Pons (tissue), 1 donor: ENCODE measurements at regions not wholly inside any gene's neighbourhood (a gene's known extent, or its start where the extent isn't known, plus 50 kb on each side); places are given as distances from the start of the nearest gene placed in this dataset.
A peak's percentile ranks its signal among the peaks of the same experiment; 100 is the strongest.

Source experiments
- DNase-seq: peaks from one replicate; pipeline ENCODE4 v3.0.0-alpha.2; 2016; ENCODE audit warnings: low spot score

DNA sequence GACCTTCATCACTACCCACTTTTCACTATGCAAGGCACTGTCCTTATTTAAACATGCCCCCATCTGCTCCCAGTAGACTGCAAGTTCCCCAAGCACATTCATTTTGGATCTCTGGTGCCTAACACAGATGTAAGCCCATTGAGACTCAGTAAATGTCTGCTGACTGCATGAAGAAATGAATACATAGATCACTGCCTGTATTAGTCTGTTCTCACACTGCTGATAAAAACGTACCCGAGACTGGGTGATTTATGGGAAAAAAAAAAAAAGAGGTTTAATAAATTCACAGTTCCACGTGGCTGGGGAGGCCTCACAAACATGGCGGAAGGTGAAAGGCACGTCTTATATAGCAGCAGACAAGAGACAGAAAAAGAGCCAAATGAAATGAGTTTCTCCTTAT, 204.9 kb downstream of the ATG4C start:
- DNase-seq, result no peak

DNA sequence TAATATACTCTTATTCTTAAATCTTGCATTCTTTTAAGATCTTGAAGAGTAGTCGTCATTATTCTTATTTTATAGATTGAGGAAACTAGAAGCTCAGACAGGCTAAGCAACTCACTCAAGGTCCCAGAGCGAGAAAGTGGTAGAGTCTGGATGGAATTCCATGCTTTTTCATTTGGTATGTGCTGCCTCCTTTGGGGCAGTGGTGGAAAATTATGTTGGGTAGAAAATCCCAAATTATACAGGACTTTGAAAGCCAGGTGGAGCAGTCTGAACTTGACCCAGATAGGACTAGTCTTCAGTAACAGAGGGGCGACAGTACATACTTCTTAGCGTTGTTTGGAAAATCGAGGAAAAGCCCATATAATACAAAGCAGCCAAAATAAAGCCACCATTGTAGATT, 205.6 kb downstream of the ATG4C start:
- DNase-seq, result peak; percentile 45

DNA sequence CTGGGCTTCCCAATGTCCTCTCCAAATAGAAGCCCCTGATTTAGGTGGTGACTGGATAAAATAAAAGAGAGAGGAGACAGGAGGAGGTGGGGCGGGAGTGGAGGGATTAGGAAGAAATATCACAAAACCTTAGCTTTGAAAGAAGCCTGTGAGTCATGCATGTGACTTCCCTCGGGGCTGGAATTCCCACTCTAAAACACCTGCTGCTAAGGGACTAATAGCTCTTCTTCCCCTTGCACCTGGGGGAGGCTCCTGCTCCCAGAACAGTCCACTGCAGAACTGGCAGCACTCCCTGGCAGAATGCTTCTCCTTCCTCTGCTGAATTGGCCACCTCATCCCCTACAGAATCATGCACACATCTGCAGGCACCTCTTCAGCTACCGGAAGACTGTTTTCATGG, 207.2 kb downstream of the ATG4C start:
- no peak for DNase-seq

DNA sequence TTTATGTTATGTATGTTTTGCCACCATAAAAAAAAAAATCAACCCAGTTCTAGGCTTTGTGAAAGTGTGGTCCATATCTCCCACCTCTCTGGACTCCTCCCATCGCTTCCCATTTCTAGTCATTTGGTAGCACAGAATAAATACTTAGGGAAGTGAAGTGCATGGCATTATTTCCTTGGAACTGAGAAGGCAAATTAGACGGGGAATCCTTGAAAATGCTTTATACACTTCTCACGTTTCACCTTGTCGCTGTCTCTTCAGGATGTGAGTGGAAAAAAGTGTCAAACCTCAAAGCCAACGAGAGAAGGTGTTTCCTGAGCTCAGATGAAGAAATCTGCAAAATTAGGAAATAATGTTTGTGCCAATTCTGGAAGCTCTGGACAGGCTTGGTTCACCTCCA, 209.9 kb downstream of the ATG4C start:
- DNase-seq, result no peak

DNA sequence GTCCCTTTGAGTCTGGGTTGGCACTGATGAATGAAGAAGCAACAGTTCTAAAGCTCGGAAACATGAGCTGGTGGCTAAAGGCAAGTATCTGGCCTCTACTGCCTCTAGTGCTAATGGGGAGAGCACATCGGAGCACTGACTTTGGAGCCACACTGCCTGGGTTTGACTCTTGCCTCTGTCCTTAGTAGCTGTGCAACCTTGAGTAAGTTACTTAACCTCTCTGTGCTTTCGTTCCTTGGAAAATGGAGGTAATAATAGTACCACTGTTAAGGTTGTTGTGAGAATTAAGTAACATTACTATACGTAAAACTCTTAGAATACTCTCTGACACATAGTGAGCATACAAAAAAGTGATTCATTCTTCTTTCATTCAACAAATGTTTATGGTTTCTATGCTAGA, 211.2 kb downstream of the ATG4C start:
- DNase-seq, result no peak

DNA sequence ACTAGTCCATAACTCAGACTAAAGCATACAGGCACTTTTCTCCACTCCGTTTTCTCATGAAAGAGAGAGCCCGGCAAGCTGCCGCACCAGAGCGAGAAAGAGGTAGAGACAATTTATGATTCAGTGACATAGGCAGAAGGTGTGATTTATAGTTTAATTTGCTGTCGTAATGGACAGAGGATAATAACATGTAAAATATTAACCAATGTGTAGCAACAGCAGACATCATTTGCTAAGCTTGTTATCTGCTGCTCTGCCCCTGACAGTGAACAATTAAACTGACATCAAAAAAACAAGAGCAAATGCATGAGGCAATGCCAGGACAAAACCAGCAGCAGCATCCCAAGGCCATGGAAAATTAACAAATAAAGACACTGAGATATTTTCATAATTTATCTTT, 214.0 kb downstream of the ATG4C start:
- DNase-seq, result no peak

DNA sequence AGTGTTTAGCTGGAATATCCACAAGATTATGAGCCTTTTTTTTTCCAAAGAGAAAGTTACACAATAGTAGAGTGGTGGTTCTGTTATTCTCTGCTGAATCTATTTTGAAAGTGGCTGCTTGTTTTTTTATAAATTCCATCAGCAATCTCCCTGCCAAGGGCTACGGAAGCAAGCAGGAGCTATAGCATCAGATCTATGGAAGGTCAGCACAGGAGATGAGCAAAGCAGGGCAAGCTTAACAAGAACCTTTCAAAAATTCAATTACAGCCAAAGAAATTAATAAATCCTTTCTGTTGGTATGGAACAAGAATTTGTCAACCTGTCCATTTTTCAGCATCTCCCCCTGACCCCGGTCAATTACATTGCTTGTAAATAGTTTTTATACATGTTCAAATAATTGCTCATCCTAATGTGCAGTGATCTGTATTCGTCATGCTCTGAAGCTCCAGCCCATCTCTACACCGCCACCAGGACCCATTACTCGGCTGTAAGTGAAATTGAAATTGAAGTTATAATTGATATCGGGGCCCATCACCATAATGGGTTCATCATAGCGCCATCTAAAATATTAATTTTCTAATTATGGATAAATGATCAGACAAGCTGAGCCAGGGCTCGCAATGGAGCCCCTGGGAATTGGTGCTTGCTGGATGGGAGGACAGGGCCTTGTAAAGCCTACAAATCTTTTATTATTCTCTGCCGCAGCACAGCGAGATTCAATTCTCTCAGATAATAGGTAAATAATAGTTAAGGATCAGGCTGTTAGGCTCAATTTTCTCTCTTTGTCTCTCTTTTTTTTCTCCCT, 215.1 kb downstream of the ATG4C start:
- no peak for DNase-seq

DNA sequence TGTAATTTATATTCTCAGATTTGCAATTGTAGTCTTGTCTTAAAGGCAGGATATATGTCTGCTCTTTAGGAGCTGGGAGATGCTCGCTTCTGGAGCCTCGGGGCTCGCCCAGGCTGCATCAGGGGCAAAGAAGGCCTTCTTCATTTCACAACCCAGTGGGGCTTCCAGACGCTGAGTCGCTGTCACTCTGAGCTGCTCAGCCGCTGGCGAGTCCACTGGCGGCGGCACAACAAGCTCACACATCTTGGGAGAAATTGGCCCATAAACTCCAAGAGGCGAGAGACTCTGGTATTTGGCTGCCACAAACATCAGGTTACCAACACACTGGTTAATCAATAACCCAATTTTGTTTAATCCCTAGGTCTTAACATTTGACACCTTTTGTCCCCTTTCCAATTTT, 216.6 kb downstream of the ATG4C start:
- no peak for DNase-seq

DNA sequence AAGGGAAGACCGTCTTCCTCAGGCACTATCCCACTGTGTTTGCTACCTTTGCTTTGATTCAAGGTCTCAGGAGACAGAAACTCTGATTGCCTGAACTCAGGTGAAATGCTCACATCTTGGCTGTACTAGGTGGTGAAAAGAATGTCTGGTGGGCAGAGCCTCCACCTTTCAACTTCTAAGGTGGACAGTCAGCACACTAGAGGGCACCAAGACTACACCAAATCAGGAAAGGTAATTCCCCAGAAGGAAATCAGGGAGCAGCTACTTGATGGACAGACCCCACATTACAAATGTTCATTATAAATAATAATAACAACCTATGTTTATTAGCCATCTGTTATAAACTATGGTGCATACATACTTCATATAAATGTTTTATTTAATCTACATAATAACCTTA, 220.9 kb downstream of the ATG4C start:
- peak; percentile 59 for DNase-seq

DNA sequence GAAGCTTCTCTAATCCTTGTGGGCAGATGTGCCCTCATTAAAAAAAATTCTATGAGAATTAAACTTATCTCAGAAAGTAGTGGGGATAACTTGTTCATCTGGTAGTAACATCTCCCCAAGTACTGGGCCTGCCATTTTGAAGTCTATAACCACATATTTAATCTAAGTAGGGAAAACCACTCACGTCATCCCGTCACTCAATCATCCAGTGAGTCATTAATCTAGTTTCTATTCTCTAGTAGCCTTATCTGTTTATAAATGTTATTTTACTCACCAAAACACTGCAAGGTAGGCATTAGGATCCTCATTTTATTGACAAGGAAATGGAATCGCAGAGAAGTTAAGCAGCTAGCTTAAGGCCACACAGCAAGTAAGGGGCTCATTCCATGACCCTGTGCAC, 221.9 kb downstream of the ATG4C start:
- no peak for DNase-seq

DNA sequence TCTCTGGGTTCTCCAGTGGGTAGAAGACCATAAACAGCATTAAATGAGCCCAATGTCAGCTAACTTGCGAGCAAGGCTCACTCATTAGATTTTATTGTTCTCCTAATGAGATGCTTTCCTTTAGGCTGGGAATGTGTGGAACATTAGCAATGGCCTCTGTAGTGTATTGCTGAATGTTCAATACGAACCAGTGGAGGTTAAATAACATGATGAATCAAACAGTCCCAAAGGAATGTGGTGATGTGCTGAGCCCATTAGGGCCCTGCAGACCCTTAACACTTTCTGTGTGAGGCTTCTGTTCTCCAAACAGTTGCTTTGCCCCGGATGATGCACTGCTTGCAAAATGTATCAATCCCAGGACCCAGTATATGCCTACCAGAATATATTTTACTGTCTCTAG, 225.5 kb downstream of the ATG4C start:
- no peak for DNase-seq

DNA sequence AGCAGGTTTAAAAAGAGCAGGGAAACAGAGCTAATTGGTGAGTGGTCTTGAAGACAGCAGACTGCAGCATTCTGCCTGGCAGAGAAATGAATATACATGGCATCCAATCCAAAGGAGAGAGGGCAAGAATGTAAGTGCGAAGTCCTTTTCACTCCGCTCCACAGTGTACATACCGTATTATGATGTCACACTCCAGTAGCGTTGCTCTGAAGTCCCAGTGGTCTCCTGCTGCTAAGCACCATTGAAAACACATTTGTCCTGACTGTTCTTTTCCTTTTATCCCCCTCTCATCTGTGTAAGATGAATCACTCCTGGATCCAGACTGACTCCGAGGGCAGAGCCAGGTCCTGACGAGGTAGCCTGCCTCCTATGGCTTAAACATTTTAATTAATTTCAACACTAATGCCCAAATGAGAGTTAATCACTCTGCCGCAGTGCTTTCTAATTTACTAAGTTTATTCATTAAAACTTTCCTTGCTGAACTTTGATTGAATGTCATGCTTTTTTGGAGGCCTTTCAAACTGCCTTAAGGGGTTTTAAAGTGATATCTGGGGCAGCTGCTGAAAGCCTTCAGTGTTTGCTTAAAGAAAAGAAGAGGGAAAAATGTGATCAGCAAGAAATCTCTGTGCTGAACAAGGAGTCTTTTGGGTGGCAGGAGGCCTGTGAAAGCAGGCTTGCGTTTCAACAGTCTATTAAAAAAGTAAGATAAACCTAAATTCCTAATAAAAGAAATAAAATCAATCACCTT, 227.2 kb downstream of the ATG4C start:
- peak; percentile 3 for DNase-seq

DNA sequence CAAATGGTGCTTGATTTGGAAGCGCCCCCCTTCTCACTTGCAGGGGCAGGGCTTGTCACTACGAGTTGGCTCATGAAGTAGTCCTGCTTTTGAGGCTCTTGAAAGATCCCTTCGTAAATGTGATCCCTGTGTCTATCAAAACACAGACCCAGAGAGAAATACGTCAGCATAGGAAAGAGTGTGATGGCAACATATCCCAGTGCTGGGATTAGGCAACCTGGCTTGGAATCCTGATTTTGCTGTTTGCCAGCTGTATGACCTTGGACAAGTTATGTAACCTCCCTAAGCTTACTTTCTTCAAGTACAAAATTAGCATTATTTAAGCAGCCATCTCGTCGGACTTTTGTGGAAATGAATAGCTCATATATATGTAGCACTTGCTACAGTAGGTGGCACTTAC, 228.4 kb downstream of the ATG4C start:
- DNase-seq, result no peak

DNA sequence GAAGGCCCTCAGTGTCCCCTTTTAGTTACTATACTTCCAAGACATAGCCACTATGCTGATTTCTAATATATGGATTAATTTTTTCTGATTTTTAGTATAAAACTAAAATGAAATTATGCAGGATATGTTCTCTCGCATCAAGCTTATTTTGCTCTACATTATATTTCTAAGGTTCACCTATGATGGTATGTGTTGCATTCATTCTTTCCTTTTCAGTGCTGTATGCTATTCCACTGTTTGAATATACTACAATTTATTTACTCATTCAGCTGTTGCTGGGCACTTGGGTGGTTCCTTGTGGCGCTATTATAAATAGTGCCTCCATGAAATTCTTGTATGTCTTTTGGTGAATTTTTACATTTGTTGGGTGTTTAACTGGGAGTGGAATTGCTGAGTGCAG, 230.3 kb downstream of the ATG4C start:
- no peak for DNase-seq

DNA sequence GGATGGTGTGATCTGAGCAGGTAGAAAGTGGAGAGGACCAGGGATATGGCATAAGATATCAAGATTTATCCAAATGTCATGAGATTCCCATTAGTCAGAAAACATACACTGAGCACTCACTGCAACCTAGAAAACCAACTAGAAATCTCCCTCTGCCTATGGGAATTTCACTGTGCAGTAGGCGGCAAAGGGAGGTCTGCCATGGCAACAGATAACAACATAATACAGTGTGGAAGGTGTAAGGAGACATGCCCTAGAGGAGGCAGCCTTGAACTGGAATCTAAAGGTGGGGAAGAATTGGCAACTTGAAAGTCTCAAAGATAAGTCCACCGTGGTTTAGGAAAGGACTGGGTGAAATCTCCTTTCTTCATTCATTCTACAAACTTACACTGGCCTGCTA, 238.4 kb downstream of the ATG4C start:
- DNase-seq, result no peak

DNA sequence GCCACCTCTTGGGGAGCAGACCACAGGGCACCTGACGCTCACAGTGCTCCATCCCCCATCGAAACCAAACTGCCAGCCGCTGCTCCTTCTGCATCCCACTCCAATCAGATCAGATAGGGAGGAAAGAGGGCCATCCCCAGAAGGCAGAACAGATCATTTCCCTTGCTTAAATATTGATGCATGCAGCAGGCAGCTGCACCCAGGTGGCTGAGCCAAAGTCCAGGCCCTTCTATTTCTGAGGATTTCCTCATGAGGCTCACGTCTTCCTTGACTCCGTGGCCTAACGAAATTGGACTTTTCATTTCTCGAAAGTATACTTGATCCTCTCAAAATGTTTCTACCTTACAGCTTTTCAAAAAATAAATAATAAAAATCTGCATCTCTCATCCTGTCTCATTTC, 239.2 kb downstream of the ATG4C start:
- no peak for DNase-seq

DNA sequence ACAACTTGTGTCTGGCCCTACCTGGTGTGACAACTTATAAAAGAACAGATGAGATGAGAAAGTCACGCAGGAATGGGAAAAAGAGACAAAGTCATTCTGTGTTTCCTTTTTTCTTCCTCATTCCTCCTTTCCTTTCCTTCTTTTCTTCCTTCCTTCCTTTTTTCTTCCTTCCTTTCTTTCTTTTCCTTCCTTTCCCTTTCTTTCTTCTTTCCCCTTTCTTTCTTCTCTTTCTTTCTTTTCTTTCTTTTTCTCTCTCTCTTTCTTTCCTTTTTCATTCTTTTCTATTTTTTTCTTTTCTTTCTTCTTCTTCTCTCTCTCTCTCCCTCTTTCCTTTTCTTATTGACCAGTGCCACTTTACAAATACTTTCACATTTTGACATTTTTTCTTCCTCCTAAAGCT, 239.7 kb downstream of the ATG4C start:
- no peak for DNase-seq

DNA sequence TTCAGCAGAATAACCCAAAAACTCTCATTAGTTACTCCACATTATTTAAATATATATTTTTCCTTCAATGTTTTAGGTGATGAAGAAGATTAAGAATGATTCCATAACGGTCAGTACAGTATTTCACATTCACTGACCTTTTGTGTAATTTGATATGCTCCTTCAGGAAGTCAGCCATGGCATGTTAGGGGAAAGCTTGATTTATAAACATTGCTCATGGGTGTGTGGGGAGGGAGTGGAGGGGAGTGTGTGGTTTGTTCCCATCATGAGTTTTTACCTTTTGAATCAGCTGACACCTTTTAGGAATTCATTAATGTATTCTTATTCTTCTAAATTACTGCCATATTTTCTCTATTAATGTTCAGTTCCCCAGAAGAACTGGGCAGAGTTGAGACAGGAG, 240.2 kb downstream of the ATG4C start:
- DNase-seq, result no peak

DNA sequence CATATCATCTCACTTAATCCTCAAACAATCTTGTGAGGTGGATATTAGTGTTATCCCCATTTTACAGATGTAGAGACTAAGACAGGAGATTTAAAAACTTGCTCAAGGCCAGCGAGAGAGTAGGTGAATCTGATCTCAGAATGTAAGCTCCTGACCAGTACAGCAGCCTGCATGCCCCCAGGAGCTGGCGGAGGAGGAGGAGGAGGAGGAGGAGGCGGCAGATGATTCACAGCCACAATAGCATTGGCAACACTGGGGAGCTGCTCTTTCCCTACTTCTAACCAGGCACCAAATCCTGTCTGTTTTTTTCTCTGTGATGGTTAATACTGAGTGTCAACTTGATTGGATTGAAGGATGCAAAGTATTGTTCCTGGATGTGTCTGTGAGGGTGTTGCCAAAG, 243.2 kb downstream of the ATG4C start:
- no peak for DNase-seq

DNA sequence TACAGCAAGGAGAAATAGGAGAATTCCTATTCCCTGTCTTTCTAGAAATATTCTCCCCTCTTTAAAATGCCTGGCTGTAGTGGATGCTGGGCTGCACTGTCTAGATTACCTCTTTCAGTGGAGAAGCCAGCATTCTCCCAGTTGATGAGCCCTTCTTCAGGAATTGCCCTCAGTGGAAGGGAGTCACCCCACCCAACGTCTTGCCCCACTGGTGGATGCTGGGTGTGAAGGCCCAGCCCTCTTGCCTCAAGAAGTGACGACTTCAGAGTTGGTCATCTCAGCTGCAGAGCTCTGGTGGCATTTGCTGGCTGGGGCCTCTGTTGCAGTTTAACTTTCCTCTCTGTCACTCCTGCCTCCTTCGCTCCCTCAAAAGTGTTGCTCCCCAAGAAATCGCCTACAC, 248.2 kb downstream of the ATG4C start:
- no peak for DNase-seq

DNA sequence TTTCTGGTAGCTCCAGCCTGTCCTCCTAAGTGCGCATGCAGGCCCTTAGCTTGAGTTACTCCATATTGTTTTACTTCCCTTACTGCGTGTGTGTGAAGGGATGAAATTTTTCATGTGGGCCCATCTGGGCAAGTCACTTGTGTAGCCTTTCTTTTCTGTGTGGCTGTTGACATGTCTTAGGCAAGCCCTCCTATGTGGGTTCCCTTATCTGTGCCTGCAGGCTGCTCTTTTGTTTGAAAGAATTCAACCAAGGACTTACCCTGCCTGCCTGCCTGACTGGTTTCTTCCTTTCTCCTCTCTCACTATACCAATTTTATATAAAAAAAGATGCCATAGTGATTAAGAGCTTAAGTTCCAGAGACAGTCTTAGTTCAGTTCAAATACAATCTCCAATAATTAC, 249.3 kb downstream of the ATG4C start:
- no peak for DNase-seq

DNA sequence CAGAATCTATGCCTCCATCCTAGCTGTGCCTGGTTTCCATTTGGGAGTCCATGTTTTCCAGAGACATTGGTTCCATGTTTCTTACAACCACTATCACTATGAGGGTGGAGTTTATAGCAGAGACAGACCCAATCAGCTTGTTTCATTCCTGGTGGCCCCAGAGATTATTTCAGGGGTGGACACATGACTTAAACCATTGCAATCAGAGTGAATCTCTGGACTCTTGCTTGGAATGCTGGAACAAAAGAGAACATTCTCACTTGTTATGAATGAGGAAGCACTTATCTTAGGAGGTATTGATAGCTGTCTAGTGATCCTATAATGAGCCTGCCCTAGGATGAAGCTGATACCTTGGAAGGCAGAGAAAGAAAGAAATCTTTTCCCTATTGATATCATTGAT, 250.3 kb downstream of the ATG4C start:
- no peak for DNase-seq

DNA sequence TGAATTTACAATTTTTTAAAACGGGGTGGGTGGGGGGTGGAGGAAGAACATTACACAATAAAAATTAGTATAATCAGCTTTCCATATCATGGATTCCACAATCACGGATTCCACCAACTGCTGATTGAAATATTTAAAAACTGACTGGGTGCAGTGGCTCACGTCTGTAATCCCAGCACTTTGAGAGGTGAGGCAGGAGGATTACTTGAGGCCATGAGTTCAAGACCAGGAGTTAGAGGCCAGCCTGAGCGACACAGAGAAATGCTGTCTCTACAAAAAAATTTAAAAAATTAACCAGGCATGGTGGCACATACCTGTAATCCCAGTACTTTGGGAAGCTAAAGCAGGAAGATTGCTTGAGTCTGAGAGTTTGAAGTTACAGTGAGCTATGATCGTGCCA, 254.7 kb downstream of the ATG4C start:
- no peak for DNase-seq

DNA sequence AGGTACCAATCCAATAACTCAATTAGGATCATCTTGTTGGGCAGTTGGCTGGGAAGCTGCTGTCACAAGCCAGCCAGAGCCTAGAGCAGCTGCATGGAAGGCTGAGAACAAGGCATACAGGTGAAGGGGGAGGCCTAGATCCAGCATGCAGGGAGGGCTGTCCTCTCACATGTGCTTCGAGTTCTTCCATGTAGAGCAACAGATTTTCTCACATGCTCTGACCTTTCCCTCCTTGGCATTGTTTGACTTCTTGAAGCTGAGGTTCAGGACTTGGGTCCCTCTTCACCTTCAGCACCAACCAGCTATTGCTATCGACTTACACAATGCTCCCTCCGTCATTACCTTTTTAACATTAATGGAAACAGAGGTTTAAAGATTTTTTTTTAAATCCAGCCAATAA, 257.7 kb downstream of the ATG4C start:
- DNase-seq, result no peak
